ENCODE measurements at regions not wholly inside any gene's neighbourhood (a gene's known extent, or its start where the extent isn't known, plus 50 kb on each side); places are given as distances from the start of the nearest gene placed in this dataset.

DNA sequence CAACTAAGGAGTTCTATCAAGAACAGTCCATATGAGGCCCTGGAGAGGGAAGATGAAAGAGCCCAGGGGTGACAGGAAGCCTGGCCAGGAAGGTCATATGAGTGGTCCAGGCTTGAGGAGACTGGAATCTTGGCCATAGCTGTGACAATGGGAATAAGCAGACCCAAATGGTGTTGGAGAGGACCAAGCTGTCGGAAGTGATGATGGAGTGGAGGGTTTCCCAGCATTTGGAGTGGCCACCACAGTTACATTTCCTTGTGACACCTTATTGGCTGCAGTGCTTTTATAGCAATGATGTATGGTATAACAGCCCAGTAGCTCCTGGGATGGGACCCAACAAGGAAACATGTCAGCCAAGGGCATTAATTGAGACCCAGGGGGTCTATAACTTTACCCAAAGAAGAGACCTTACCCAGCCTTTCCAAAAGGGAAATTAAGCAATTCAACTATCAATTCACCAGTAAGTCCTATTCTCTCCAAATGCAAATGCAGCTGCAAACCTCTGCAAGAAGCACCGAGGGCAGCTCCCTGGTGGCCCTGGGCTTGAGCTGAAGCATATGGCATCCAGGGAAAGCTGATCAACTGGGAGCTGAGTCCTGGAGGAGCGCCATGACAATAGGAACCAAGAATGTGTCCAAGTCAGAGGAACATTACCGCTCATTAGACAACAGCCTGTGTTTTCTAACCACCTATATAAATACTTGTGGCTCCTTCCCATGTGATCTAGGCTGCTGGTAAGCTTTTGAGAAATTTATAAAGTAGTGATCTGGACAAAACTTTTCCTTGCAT, 219.4 kb downstream of the SOD2 start:
- H3K4me1 ChIP-seq (replicated peaks in 1 of 2; ENCODE audit: control insufficient read depth in 2 of 2, insufficient read depth in 2 of 2, low read length in 2 of 2) = no peaks in the 10 kb centered on the region
- ChIA-PET POLR2A (interaction anchor here (0.7 kb wide), 1 partner anchor 182 kb away, joined by 4 read pairs; no protein-coding TSS in a partner anchor), CTCF (ENCODE audit: low intra/inter-chr PET ratio) (no interaction called here)
- 2% methylated on average over 4 of the region's 4 CpGs for WGBS (ENCODE audit: insufficient coverage, low coverage, missing lambda C conversion rate)
- no peak overlapping the region for H3K27ac ChIP-seq (ENCODE audit: extremely low read depth, low read depth, low read length)
- DNase-seq (ENCODE audit: extremely low read depth in 1 of 4, low spot score in 3 of 4) = no peak
- no peak for ATAC-seq
- no peak for FAIRE-seq
- no TSS peak for BruUV-seq (replicated peaks)
- no peaks in the 10 kb centered on the region for H3K27me3 ChIP-seq (ENCODE audit: control insufficient read depth in 2 of 2, insufficient read depth in 2 of 2, low read length in 2 of 2)
- H3K4me2 ChIP-seq (ENCODE audit: insufficient read depth, low read length) = no peak overlapping the region
- intact Hi-C loops (cut with micrococcal nuclease) (no loop called here), in situ Hi-C loops (cut with MboI) (no loop called here)
- H3K4me3 ChIP-seq = no peak overlapping the region
- H2AFZ ChIP-seq (ENCODE audit: low read depth, low read length) = no peak overlapping the region
- H3K9me3 ChIP-seq (replicated peaks; ENCODE audit: control insufficient read depth, insufficient read depth, low read depth, low read length) = no peaks in the 10 kb centered on the region
- H3K36me3 ChIP-seq (ENCODE audit: control insufficient read depth, insufficient read depth, low read length) = no peaks in the 10 kb centered on the region
- TF ChIP-seq ZNF431 (CRISPR knock-in tag; IDR thresholded peaks at IDR 0.05) (no peak), ELF1 (tag; IDR thresholded peaks at IDR 0.05) (no peak)
- TF ChIP-seq, protein P1, sequence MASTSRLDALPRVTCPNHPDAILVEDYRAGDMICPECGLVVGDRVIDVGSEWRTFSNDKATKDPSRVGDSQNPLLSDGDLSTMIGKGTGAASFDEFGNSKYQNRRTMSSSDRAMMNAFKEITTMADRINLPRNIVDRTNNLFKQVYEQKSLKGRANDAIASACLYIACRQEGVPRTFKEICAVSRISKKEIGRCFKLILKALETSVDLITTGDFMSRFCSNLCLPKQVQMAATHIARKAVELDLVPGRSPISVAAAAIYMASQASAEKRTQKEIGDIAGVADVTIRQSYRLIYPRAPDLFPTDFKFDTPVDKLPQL (IDR thresholded peaks at IDR 0.05; ENCODE audit: extremely low read depth, insufficient read length) = no peak
- TF ChIP-seq, protein P2, sequence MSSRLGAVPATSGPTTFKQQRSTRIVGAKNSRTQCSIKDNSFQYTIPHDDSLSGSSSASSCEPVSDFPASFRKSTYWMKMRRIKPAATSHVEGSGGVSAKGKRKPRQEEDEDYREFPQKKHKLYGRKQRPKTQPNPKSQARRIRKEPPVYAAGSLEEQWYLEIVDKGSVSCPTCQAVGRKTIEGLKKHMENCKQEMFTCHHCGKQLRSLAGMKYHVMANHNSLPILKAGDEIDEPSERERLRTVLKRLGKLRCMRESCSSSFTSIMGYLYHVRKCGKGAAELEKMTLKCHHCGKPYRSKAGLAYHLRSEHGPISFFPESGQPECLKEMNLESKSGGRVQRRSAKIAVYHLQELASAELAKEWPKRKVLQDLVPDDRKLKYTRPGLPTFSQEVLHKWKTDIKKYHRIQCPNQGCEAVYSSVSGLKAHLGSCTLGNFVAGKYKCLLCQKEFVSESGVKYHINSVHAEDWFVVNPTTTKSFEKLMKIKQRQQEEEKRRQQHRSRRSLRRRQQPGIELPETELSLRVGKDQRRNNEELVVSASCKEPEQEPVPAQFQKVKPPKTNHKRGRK (tag; IDR thresholded peaks at IDR 0.05) = no peak
- TF ChIP-seq, protein P3, sequence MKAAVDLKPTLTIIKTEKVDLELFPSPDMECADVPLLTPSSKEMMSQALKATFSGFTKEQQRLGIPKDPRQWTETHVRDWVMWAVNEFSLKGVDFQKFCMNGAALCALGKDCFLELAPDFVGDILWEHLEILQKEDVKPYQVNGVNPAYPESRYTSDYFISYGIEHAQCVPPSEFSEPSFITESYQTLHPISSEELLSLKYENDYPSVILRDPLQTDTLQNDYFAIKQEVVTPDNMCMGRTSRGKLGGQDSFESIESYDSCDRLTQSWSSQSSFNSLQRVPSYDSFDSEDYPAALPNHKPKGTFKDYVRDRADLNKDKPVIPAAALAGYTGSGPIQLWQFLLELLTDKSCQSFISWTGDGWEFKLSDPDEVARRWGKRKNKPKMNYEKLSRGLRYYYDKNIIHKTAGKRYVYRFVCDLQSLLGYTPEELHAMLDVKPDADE (conservative IDR thresholded peaks at IDR 0.05; ENCODE audit: control insufficient read depth, low read depth, low read length) = no peak
- TF ChIP-seq, protein P4, sequence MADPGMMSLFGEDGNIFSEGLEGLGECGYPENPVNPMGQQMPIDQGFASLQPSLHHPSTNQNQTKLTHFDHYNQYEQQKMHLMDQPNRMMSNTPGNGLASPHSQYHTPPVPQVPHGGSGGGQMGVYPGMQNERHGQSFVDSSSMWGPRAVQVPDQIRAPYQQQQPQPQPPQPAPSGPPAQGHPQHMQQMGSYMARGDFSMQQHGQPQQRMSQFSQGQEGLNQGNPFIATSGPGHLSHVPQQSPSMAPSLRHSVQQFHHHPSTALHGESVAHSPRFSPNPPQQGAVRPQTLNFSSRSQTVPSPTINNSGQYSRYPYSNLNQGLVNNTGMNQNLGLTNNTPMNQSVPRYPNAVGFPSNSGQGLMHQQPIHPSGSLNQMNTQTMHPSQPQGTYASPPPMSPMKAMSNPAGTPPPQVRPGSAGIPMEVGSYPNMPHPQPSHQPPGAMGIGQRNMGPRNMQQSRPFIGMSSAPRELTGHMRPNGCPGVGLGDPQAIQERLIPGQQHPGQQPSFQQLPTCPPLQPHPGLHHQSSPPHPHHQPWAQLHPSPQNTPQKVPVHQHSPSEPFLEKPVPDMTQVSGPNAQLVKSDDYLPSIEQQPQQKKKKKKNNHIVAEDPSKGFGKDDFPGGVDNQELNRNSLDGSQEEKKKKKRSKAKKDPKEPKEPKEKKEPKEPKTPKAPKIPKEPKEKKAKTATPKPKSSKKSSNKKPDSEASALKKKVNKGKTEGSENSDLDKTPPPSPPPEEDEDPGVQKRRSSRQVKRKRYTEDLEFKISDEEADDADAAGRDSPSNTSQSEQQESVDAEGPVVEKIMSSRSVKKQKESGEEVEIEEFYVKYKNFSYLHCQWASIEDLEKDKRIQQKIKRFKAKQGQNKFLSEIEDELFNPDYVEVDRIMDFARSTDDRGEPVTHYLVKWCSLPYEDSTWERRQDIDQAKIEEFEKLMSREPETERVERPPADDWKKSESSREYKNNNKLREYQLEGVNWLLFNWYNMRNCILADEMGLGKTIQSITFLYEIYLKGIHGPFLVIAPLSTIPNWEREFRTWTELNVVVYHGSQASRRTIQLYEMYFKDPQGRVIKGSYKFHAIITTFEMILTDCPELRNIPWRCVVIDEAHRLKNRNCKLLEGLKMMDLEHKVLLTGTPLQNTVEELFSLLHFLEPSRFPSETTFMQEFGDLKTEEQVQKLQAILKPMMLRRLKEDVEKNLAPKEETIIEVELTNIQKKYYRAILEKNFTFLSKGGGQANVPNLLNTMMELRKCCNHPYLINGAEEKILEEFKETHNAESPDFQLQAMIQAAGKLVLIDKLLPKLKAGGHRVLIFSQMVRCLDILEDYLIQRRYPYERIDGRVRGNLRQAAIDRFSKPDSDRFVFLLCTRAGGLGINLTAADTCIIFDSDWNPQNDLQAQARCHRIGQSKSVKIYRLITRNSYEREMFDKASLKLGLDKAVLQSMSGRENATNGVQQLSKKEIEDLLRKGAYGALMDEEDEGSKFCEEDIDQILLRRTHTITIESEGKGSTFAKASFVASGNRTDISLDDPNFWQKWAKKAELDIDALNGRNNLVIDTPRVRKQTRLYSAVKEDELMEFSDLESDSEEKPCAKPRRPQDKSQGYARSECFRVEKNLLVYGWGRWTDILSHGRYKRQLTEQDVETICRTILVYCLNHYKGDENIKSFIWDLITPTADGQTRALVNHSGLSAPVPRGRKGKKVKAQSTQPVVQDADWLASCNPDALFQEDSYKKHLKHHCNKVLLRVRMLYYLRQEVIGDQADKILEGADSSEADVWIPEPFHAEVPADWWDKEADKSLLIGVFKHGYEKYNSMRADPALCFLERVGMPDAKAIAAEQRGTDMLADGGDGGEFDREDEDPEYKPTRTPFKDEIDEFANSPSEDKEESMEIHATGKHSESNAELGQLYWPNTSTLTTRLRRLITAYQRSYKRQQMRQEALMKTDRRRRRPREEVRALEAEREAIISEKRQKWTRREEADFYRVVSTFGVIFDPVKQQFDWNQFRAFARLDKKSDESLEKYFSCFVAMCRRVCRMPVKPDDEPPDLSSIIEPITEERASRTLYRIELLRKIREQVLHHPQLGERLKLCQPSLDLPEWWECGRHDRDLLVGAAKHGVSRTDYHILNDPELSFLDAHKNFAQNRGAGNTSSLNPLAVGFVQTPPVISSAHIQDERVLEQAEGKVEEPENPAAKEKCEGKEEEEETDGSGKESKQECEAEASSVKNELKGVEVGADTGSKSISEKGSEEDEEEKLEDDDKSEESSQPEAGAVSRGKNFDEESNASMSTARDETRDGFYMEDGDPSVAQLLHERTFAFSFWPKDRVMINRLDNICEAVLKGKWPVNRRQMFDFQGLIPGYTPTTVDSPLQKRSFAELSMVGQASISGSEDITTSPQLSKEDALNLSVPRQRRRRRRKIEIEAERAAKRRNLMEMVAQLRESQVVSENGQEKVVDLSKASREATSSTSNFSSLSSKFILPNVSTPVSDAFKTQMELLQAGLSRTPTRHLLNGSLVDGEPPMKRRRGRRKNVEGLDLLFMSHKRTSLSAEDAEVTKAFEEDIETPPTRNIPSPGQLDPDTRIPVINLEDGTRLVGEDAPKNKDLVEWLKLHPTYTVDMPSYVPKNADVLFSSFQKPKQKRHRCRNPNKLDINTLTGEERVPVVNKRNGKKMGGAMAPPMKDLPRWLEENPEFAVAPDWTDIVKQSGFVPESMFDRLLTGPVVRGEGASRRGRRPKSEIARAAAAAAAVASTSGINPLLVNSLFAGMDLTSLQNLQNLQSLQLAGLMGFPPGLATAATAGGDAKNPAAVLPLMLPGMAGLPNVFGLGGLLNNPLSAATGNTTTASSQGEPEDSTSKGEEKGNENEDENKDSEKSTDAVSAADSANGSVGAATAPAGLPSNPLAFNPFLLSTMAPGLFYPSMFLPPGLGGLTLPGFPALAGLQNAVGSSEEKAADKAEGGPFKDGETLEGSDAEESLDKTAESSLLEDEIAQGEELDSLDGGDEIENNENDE (IDR thresholded peaks at IDR 0.05; ENCODE audit: low read depth, low read length) = no peak
- H3K79me2 ChIP-seq (ENCODE audit: control insufficient read depth, insufficient read depth, low read length) = no peaks in the 10 kb centered on the region
- no peaks in the 10 kb centered on the region for H3K9me1 ChIP-seq (ENCODE audit: control insufficient read depth, insufficient read depth, low read length)
- no peak overlapping the region for H3K9ac ChIP-seq (ENCODE audit: insufficient read depth in 1 of 2, low read depth in 2 of 2, low read length in 2 of 2)
- no peaks in the 10 kb centered on the region for H4K20me1 ChIP-seq (replicated peaks; ENCODE audit: control insufficient read depth, insufficient read depth, low read length)

All from K562 (cell line).